ENCODE measurements at regions not wholly inside any gene's neighbourhood (a gene's known extent, or its start where the extent isn't known, plus 50 kb on each side); places are given as distances from the start of the nearest gene placed in this dataset.
"Not testable (repeated sequence)": the region's sequence is repeated elsewhere in the genome, so short reads cannot be mapped to it uniquely, and the experiment has no call there.

DNA sequence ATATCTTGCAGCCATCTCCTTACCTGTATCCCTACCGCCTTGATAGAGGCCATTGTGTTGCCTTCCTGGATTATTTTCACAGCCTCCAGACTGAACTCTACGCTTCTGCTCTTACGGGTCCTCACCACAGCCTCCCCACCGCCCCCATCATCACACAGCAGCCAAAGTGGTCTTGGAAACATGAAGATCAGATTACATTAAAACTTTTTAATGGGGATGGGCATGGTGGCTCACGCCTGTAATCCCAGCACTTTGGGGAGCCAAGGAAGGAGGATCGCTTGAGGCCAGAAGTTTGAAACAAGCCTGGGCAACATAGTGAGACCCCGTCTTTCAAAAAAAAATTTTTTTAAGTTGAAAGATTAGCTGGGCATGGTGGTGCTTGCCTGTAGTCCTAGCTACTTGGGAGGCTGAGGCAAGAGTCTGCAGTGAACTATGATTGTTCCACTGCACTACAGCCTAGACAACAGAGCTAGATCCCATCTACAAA lies 150.5 kb downstream of the NPIPB5 start:
- no peaks in the 10 kb centered on the region for H3K36me3 Mint-ChIP-seq
- CTCF ChIA-PET = interaction anchor here (0.6 kb wide), 1 partner anchor 12 kb away, joined by 3 read pairs; no protein-coding TSS in a partner anchor
- no peak overlapping the region for H3K27ac Mint-ChIP-seq

DNA sequence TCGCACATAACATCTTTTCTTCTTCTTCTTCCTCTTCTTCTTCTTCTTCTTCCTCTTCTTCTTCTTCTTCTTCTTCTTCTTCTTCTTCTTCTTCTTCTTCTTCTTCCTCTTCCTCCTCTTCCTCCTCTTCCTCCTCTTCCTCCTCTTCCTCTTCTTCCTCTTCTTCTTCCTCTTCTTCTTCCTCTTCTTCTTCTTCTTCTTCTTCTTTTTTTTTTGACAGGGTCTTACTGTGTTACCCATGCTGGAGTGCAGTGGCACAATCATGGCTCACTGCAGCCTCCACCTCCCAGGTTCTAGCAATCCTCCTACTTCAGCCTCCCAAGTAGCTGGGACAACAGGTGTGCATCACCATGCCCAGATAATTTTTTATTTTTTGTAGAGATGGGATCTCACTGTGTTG lies 151.0 kb upstream of the HS3ST2 start:
- H3K4me1 ChIP-seq (ENCODE audit: control insufficient read depth in 2 of 2, insufficient read depth in 2 of 2, low read length in 2 of 2); H3K27ac Mint-ChIP-seq; CTCF ChIA-PET; H3K4me3 Mint-ChIP-seq; H3K27ac ChIP-seq (ENCODE audit: low read depth, low read length); POLR2A ChIA-PET; H3K36me3 ChIP-seq (ENCODE audit: control insufficient read depth in 2 of 3, insufficient read depth in 3 of 3, low read length in 3 of 3); H3K9me3 Mint-ChIP-seq; intact Hi-C loops (cut with micrococcal nuclease); H3K27me3 ChIP-seq (ENCODE audit: control insufficient read depth in 2 of 2, insufficient read depth in 2 of 2, low read length in 2 of 2); H3K4me1 Mint-ChIP-seq; DNase-seq; H3K4me3 ChIP-seq (ENCODE audit: low read length); H3K36me3 Mint-ChIP-seq; ATAC-seq; H3K9me3 ChIP-seq (ENCODE audit: control insufficient read depth in 2 of 3, low read length in 3 of 3): not testable (repeated sequence)
- peaks cover 0 to 11% (median 0%) of the 10 kb centered on the region in 5 donors for H3K27me3 Mint-ChIP-seq

More for the DNA sequence above, 150.5 kb downstream of the NPIPB5 start:
- H3K9me3 Mint-ChIP-seq = peaks cover 0 to 2% (median 0%) of the 10 kb centered on the region in 11 donors
- H3K4me3 Mint-ChIP-seq = no peak overlapping the region
- Histone ChIP-seq H3K4me1 (ENCODE audit: control insufficient read depth in 2 of 2, insufficient read depth in 2 of 2, low read length in 2 of 2) (no peaks in the 10 kb centered on the region), H3K4me3 (ENCODE audit: low read length) (no peak overlapping the region), H3K9me3 (ENCODE audit: control insufficient read depth in 2 of 3, low read length in 3 of 3) (no peaks in the 10 kb centered on the region), H3K27me3 (ENCODE audit: control insufficient read depth in 2 of 2, insufficient read depth in 2 of 2, low read length in 2 of 2) (no peaks in the 10 kb centered on the region), H3K36me3 (ENCODE audit: control insufficient read depth in 2 of 3, insufficient read depth in 3 of 3, low read length in 3 of 3) (no peaks in the 10 kb centered on the region), H3K27ac (ENCODE audit: low read depth, low read length) (no peak overlapping the region)
- intact Hi-C loops (cut with micrococcal nuclease) = no loop called here
- POLR2A ChIA-PET = no interaction called here
- no peak for DNase-seq
- ATAC-seq = no peak
- peaks cover 0 to 11% (median 0%) of the 10 kb centered on the region in 5 donors for H3K27me3 Mint-ChIP-seq
- H3K4me1 Mint-ChIP-seq = no peaks in the 10 kb centered on the region

DNA sequence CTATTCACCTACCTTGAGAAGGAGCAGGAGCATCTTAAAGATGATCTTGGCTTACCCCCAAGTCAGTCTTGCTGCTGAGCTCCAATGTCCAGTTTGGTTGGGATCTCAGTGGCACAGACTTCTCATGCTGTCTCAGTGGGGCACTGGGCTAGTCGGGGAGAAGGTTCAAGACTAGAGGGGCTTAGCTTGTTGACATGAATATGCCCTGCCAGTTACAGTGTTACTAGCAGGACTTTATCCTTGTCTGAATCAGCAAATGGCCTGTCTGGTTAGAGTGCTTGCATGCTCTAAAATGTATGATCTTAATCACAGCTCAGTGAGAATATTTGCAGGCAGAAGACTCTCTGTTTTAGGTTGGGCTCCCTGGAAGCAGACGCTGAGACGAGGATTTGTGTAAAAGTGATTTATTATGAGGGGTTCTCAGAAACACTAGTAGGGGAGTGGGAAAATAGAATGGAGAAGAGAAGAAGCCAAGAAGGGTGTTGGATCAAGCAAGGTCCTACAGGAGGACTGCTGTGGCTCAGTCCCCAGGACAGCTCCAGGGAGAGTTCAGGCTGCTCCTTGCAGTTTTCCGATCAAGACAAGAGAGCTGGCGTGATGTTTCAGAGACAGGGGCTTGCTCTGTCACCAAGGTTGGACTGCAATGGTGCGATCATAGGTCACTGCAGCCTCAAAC lies 150.4 kb upstream of the HS3ST2 start:
- Histone ChIP-seq H3K36me3 (ENCODE audit: control insufficient read depth in 2 of 3, insufficient read depth in 3 of 3, low read length in 3 of 3) (no peaks in the 10 kb centered on the region), H3K4me3 (ENCODE audit: low read length) (no peak overlapping the region), H3K9me3 (ENCODE audit: control insufficient read depth in 2 of 3, low read length in 3 of 3) (no peaks in the 10 kb centered on the region), H3K27me3 (ENCODE audit: control insufficient read depth in 2 of 2, insufficient read depth in 2 of 2, low read length in 2 of 2) (no peaks in the 10 kb centered on the region), H3K4me1 (ENCODE audit: control insufficient read depth in 2 of 2, insufficient read depth in 2 of 2, low read length in 2 of 2) (no peaks in the 10 kb centered on the region), H3K27ac (ENCODE audit: low read depth, low read length) (no peak overlapping the region)
- CTCF ChIA-PET = no interaction called here
- Mint-ChIP-seq H3K4me3 (no peak overlapping the region), H3K27ac (no peak overlapping the region), H3K4me1 (no peaks in the 10 kb centered on the region), H3K36me3 (no peaks in the 10 kb centered on the region), H3K9me3 (no peaks in the 10 kb centered on the region), H3K27me3 (peaks cover 0 to 11% (median 0%) of the 10 kb centered on the region in 5 donors)
- intact Hi-C loops (cut with micrococcal nuclease) = no loop called here
- ATAC-seq = no peak
- POLR2A ChIA-PET = no interaction called here
- peak in 1 of 9 donors; percentile 15 for DNase-seq

DNA sequence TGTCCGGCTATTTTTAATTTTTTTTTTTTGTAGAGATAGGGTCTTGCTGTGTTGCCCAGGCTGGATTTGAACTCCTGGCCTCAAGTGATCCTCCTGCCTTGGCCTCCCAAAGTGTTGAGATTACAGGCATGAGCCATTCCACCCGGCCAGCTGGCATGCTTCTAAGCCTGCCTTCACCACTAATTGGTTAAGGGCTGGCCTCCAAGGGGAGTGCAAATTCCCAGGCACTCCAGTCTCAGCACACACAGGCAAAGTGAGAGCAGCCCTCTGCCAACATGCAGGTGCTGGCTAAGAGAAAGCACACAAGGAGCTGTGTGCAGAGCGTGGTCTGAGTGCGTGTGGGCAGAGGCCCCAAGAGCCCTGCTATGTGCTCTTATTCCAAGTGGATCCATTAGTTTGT lies 149.8 kb upstream of the HS3ST2 start:
- no peak overlapping the region for H3K27ac Mint-ChIP-seq
- H3K9me3 Mint-ChIP-seq = no peaks in the 10 kb centered on the region
- H3K4me1 Mint-ChIP-seq = no peaks in the 10 kb centered on the region
- peaks cover 0 to 7% (median 0%) of the 10 kb centered on the region in 5 donors for H3K27me3 Mint-ChIP-seq
- Histone ChIP-seq H3K27ac (ENCODE audit: low read depth, low read length) (no peak overlapping the region), H3K27me3 (ENCODE audit: control insufficient read depth in 2 of 2, insufficient read depth in 2 of 2, low read length in 2 of 2) (no peaks in the 10 kb centered on the region), H3K9me3 (ENCODE audit: control insufficient read depth in 2 of 3, low read length in 3 of 3) (no peaks in the 10 kb centered on the region), H3K36me3 (ENCODE audit: control insufficient read depth in 2 of 3, insufficient read depth in 3 of 3, low read length in 3 of 3) (no peaks in the 10 kb centered on the region), H3K4me3 (ENCODE audit: low read length) (no peak overlapping the region), H3K4me1 (ENCODE audit: control insufficient read depth in 2 of 2, insufficient read depth in 2 of 2, low read length in 2 of 2) (no peaks in the 10 kb centered on the region)
- no peaks in the 10 kb centered on the region for H3K36me3 Mint-ChIP-seq
- no peak overlapping the region for H3K4me3 Mint-ChIP-seq
- intact Hi-C loops (cut with micrococcal nuclease) = no loop called here
- CTCF ChIA-PET = no interaction called here
- DNase-seq (peak in 1 of 9 donors; percentile 18), ATAC-seq (no peak)
- POLR2A ChIA-PET = no interaction called here

DNA sequence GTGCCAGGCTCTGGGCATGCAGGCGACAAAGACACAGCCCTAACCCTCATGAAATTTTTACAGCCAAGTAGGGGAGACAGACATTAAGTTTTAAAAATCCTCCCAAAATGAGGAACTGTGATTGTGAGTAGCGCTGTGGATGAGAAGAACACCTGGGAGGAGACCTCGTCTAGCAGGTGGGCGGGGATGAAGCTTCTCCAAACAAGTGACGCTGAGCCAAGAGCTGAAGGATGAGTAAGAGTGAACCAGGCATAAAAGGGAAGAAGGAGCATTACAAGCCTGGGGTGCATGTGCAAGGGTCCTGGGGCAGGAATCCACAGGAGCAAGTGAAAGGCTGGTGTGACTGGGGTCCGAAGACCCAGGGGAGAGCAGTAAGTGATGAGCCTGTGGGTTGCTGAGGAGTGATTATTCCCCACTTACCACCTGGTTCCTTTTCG lies 149.4 kb upstream of the HS3ST2 start:
- no peaks in the 10 kb centered on the region for H3K36me3 ChIP-seq (ENCODE audit: control insufficient read depth in 2 of 3, insufficient read depth in 3 of 3, low read length in 3 of 3)
- no peaks in the 10 kb centered on the region for H3K9me3 ChIP-seq (ENCODE audit: control insufficient read depth in 2 of 3, low read length in 3 of 3)
- H3K27ac ChIP-seq (ENCODE audit: low read depth, low read length) = no peak overlapping the region
- CTCF ChIA-PET = no interaction called here
- POLR2A ChIA-PET = no interaction called here
- Mint-ChIP-seq H3K27ac (no peak overlapping the region), H3K27me3 (peaks cover 0 to 3% (median 0%) of the 10 kb centered on the region in 5 donors), H3K4me1 (no peaks in the 10 kb centered on the region), H3K4me3 (no peak overlapping the region), H3K36me3 (no peaks in the 10 kb centered on the region), H3K9me3 (no peaks in the 10 kb centered on the region)
- no peak overlapping the region for H3K4me3 ChIP-seq (ENCODE audit: low read length)
- DNase-seq = peak in 1 of 9 donors; percentile 15
- peak; percentile 10 for ATAC-seq
- intact Hi-C loops (cut with micrococcal nuclease) = no loop called here
- no peaks in the 10 kb centered on the region for H3K27me3 ChIP-seq (ENCODE audit: control insufficient read depth in 2 of 2, insufficient read depth in 2 of 2, low read length in 2 of 2)
- no peaks in the 10 kb centered on the region for H3K4me1 ChIP-seq (ENCODE audit: control insufficient read depth in 2 of 2, insufficient read depth in 2 of 2, low read length in 2 of 2)

DNA sequence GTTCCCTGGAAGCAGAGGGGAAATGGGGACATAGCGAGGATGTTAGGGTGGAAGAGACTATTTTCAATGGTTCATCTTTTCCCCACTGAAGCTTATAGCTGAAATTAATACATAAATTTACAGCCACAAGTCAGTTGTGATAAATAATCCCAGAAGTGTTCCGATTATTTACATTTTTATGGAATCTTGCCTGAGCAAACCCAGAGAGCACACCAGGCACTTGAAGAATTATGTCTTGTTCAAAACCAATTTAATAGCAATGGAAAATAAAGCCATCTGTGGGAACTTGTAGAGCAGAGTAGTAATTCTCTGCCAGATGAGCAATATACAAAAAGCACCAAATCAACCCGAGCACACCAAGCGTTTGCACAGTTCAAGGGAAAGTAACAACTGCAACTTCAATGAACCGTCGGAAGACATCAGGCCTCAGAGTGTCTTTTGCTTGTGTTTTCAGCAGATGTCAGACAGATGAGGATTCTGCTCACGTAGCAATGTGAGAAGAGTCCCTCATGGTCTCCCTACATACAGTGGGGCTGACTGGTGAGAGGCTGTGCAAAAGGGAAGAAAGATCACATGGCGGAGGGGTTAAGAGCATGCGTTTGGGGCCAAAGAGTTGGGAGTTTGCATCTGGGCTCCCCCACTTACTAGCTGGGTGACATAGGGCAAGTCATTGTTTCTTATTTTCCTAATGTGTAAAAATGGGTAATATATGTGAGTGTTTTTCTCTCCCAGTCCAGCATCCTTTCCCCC lies 148.7 kb upstream of the HS3ST2 start:
- Histone ChIP-seq H3K27ac (ENCODE audit: low read depth, low read length) (no peak overlapping the region), H3K36me3 (ENCODE audit: control insufficient read depth in 2 of 3, insufficient read depth in 3 of 3, low read length in 3 of 3) (no peaks in the 10 kb centered on the region), H3K4me1 (ENCODE audit: control insufficient read depth in 2 of 2, insufficient read depth in 2 of 2, low read length in 2 of 2) (no peaks in the 10 kb centered on the region), H3K4me3 (ENCODE audit: low read length) (no peak overlapping the region), H3K27me3 (ENCODE audit: control insufficient read depth in 2 of 2, insufficient read depth in 2 of 2, low read length in 2 of 2) (no peaks in the 10 kb centered on the region), H3K9me3 (ENCODE audit: control insufficient read depth in 2 of 3, low read length in 3 of 3) (no peaks in the 10 kb centered on the region)
- Mint-ChIP-seq H3K36me3 (no peaks in the 10 kb centered on the region), H3K27me3 (no peaks in the 10 kb centered on the region), H3K4me1 (no peaks in the 10 kb centered on the region), H3K9me3 (no peaks in the 10 kb centered on the region), H3K4me3 (no peak overlapping the region), H3K27ac (no peak overlapping the region)
- ChIA-PET POLR2A (no interaction called here), CTCF (no interaction called here)
- ATAC-seq = no peak
- DNase-seq = peak in 1 of 9 donors; percentile 13
- intact Hi-C loops (cut with micrococcal nuclease) = no loop called here

DNA sequence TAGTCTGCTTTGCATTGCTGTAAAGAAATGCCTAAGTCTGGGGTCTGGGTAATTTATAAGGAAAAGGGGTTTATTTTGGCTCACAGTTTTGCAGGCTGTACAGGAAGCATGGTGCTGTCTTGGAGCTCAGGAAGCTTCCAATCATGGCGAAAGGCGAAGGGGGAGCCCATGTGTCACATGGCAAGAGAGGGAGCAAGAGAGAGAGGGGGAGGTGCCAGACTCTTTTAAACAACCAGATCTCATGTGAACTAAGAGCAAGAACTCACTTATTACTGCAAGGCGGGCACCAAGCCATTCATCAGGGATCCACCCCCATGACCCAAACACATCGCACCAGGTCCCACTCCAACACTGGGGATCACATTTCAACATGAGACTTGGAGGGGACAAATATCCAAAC lies 148.2 kb upstream of the HS3ST2 start:
- ChIA-PET CTCF (no interaction called here), POLR2A (no interaction called here)
- Mint-ChIP-seq H3K9me3 (no peaks in the 10 kb centered on the region), H3K36me3 (no peaks in the 10 kb centered on the region), H3K27me3 (no peaks in the 10 kb centered on the region), H3K27ac (no peak overlapping the region), H3K4me1 (no peaks in the 10 kb centered on the region), H3K4me3 (no peak overlapping the region)
- Histone ChIP-seq H3K36me3 (ENCODE audit: control insufficient read depth in 2 of 3, insufficient read depth in 3 of 3, low read length in 3 of 3) (no peaks in the 10 kb centered on the region), H3K4me3 (ENCODE audit: low read length) (no peak overlapping the region), H3K9me3 (ENCODE audit: control insufficient read depth in 2 of 3, low read length in 3 of 3) (no peaks in the 10 kb centered on the region), H3K27ac (ENCODE audit: low read depth, low read length) (no peak overlapping the region), H3K27me3 (ENCODE audit: control insufficient read depth in 2 of 2, insufficient read depth in 2 of 2, low read length in 2 of 2) (no peaks in the 10 kb centered on the region), H3K4me1 (ENCODE audit: control insufficient read depth in 2 of 2, insufficient read depth in 2 of 2, low read length in 2 of 2) (no peaks in the 10 kb centered on the region)
- ATAC-seq (no peak), DNase-seq (peak in 1 of 9 donors; percentile 15)
- intact Hi-C loops (cut with micrococcal nuclease) = no loop called here

All from naive thymus-derived CD4-positive, alpha-beta T cell (primary cell).